Liver (tissue), 8 donors: ENCODE measurements at regions not wholly inside any gene's neighbourhood (a gene's known extent, or its start where the extent isn't known, plus 50 kb on each side); places are given as distances from the start of the nearest gene placed in this dataset.

Source experiments
- DNase-seq: peaks from one replicate; pipeline ENCODE4 v3.0.0-alpha.2; 2017; ENCODE audit warnings: low spot score
- H3K27ac ChIP-seq, 2 donors: one replicate each; pipeline ENCODE4 v1.7.0; 2013; ENCODE audit warnings: inconsistent platforms in 2 of 2, low read length in 2 of 2, control low read depth in 1 of 2, low read depth in 1 of 2, mild to moderate bottlenecking in 1 of 2
- H3K27me3 ChIP-seq, 4 donors: one replicate each; pipeline versions ENCODE4 v1.6.1 to v1.7.0; 2013; ENCODE audit warnings: low read length in 3 of 4, inconsistent platforms in 1 of 4, mild to moderate bottlenecking in 1 of 4, moderate library complexity in 1 of 4; ENCODE audit not compliant: control insufficient read depth in 4 of 4, insufficient read depth in 4 of 4
- H3K36me3 ChIP-seq, 4 donors: one replicate each; pipeline versions ENCODE4 v1.6.1 to v1.7.0; 2013; ENCODE audit warnings: low read length in 3 of 4, mild to moderate bottlenecking in 3 of 4, low read depth in 1 of 4, moderate library complexity in 1 of 4; ENCODE audit not compliant: control insufficient read depth in 4 of 4, insufficient read depth in 3 of 4
- H3K4me1 ChIP-seq, 4 donors: one replicate each; pipeline versions ENCODE4 v1.6.1 to v1.7.0; 2013; ENCODE audit warnings: low read length in 3 of 4, mild to moderate bottlenecking in 3 of 4, moderate library complexity in 1 of 4; ENCODE audit not compliant: control insufficient read depth in 4 of 4, insufficient read depth in 4 of 4
- H3K4me3 ChIP-seq, 3 donors: one replicate each; pipeline versions ENCODE4 v1.6.1 to v1.7.0; 2013; ENCODE audit warnings: low read length in 3 of 3, control low read depth in 1 of 3, low read depth in 1 of 3, mild to moderate bottlenecking in 1 of 3
- H3K9ac ChIP-seq, 2 donors: one replicate each; pipeline ENCODE4 v1.7.0; 2013; ENCODE audit warnings: low read length in 2 of 2, mild to moderate bottlenecking in 2 of 2, moderate library complexity in 2 of 2, control low read depth in 1 of 2, low read depth in 1 of 2
- H3K9me3 ChIP-seq, 4 donors: one replicate each; pipeline versions ENCODE4 v1.6.1 to v1.7.0; 2013; ENCODE audit warnings: low read length in 3 of 4; ENCODE audit not compliant: control insufficient read depth in 4 of 4
- EGR1 ChIP-seq, 2 donors: IDR thresholded peaks; 2 replicates each; pipeline ENCODE4 v1.6.1; 2016 to 2018; ENCODE audit warnings: antibody characterized with exemption in 2 of 2, low read depth in 2 of 2
- FOXA1 ChIP-seq: IDR thresholded peaks from 2 replicates; pipeline ENCODE4 v1.6.1; 2016; ENCODE audit warnings: antibody characterized with exemption
- FOXA2 ChIP-seq: IDR thresholded peaks from 2 replicates; pipeline ENCODE4 v1.6.1; 2016; ENCODE audit warnings: antibody characterized with exemption
- GABPA ChIP-seq, 2 donors: IDR thresholded peaks in 1 of 2; conservative IDR thresholded peaks in 1 of 2; 2 replicates each; pipeline ENCODE4 v1.6.1; 2016; ENCODE audit warnings: antibody characterized with exemption in 2 of 2, mild to moderate bottlenecking in 1 of 2, moderate library complexity in 1 of 2
- HNF4A ChIP-seq, 2 donors: conservative IDR thresholded peaks; 2 replicates each; pipeline ENCODE4 v1.6.1; 2016; ENCODE audit warnings: antibody characterized with exemption in 2 of 2, mild to moderate bottlenecking in 2 of 2
- HNF4G ChIP-seq: IDR thresholded peaks from 2 replicates; pipeline ENCODE4 v1.6.1; 2016; ENCODE audit warnings: antibody characterized with exemption
- JUND ChIP-seq, 2 donors: IDR thresholded peaks; 2 replicates each; pipeline ENCODE4 v1.6.1; 2016; ENCODE audit warnings: antibody characterized with exemption in 2 of 2
- NR2F2 ChIP-seq: IDR thresholded peaks from 2 replicates; pipeline ENCODE4 v1.6.1; 2016; ENCODE audit warnings: antibody characterized with exemption
- RAD21 ChIP-seq, 2 donors: IDR thresholded peaks; 2 replicates each; pipeline ENCODE4 v1.6.1; 2016; ENCODE audit warnings: antibody characterized with exemption in 2 of 2, mild to moderate bottlenecking in 2 of 2
- REST ChIP-seq: IDR thresholded peaks from 2 replicates; pipeline ENCODE4 v1.6.1; 2016; ENCODE audit warnings: antibody characterized with exemption, mild to moderate bottlenecking
- RXRA ChIP-seq, 2 donors: IDR thresholded peaks; 2 replicates each; pipeline ENCODE4 v1.6.1; 2017 to 2018; ENCODE audit warnings: antibody characterized with exemption in 2 of 2, mild to moderate bottlenecking in 1 of 2
- SP1 ChIP-seq: IDR thresholded peaks from 2 replicates; pipeline ENCODE4 v1.6.1; 2018; ENCODE audit warnings: antibody characterized with exemption, mild to moderate bottlenecking
- TAF1 ChIP-seq: conservative IDR thresholded peaks from 2 replicates; pipeline ENCODE4 v1.6.1; 2016; ENCODE audit warnings: antibody characterized with exemption, mild to moderate bottlenecking
- YY1 ChIP-seq: IDR thresholded peaks from 2 replicates; pipeline ENCODE4 v1.6.1; 2016; ENCODE audit warnings: antibody characterized with exemption, mild to moderate bottlenecking
- WGBS: extraction: QIAGEN DNeasy Blood & Tissue Kit; methylation state at CpG from one replicate; pipeline ENCODE4 v1.1.7; 2013; 5-methylcytosine and 5-hydroxymethylcytosine counted together
- TF ChIP-seq, protein P1 (sequence below): IDR thresholded peaks from 2 replicates; pipeline ENCODE4 v1.6.1; 2016; ENCODE audit warnings: antibody characterized with exemption
- TF ChIP-seq, protein P2 (sequence below): IDR thresholded peaks from 2 replicates; pipeline ENCODE4 v1.6.1; 2016; ENCODE audit warnings: antibody characterized with exemption
- TF ChIP-seq, protein P3 (sequence below): fragments of 150-350 bp; IDR thresholded peaks from 2 replicates; pipeline ENCODE4 v1.5.1; 2017; ENCODE audit warnings: improper control_type of control experiment, low read depth, low read length; ENCODE audit not compliant: missing input control
- donor health status: healthy.
- donor health status: healthy.
- donor health status: healthy.
- donor health status: healthy.
- donor health status: healthy.

DNA sequence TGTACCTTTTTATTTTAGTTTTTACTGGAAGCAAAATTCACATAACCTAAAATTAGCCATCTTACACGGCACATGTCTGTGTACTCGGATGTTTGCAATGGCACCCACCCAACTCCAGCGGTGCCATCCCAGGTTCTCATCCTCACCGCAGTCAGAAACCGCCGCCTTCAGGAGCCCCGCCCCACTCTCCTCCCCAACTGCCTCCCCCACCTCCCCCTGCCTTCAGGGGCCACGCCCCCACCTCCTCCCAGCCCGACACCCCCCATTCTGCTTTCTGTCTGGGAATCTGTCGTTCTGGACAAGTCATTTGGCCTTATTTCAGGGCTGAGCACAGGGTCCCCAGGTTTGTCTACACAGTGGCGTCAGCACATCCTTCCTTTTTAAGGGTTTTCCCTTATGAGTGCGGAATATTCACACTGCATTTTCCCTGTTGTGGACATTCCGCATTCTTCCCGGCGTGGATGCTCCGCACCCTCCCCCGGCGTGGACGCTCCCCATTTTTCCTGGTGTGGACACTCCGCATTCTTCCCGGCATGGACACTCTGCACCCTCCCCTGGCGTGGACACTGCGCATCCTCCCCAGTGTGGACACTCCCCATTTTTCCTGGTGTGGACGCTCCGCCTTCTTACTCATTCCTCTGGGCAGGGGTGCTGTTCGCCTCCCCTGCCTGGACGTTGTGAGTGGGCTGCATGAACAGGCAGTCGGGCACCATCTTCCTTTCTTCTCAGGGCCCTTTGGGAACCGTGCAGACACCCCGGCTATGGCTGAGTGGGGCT is 135.4 kb upstream of the NKX1-1 start:
- H3K4me3 ChIP-seq = no peak overlapping the region
- H3K27me3 ChIP-seq = no peaks in the 10 kb centered on the region
- H3K9me3 ChIP-seq = no peaks in the 10 kb centered on the region
- WGBS = 72% methylated on average over 30 of the region's 30 CpGs
- no peak overlapping the region for H3K27ac ChIP-seq
- H3K9ac ChIP-seq = no peak overlapping the region
- no peaks in the 10 kb centered on the region for H3K36me3 ChIP-seq
- no peaks in the 10 kb centered on the region for H3K4me1 ChIP-seq
- no peak for DNase-seq
- TF ChIP-seq, protein P1, sequence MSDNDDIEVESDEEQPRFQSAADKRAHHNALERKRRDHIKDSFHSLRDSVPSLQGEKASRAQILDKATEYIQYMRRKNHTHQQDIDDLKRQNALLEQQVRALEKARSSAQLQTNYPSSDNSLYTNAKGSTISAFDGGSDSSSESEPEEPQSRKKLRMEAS = no peak
- TF ChIP-seq HNF4A (conservative IDR thresholded peaks at IDR 0.05) = no peak
- no peak for TF ChIP-seq SP1
- no peak for TF ChIP-seq NR2F2
- TF ChIP-seq REST = no peak
- TF ChIP-seq HNF4G = no peak
- no peak for TF ChIP-seq FOXA2
- no peak for TF ChIP-seq YY1
- TF ChIP-seq RAD21 (IDR thresholded peaks at IDR 0.05) = no peak
- TF ChIP-seq FOXA1 = no peak
- no peak for TF ChIP-seq TAF1

- H3K36me3 ChIP-seq = no peaks in the 10 kb centered on the region
- no peak for TF ChIP-seq TAF1
- TF ChIP-seq FOXA1 = no peak
- TF ChIP-seq EGR1 (IDR thresholded peaks at IDR 0.05; ENCODE audit: low read depth in 2 of 2) = no peak
- no peak for TF ChIP-seq JUND (IDR thresholded peaks at IDR 0.05)
- no peak for TF ChIP-seq NR2F2
- no peak for TF ChIP-seq GABPA (IDR thresholded peaks at IDR 0.05 in 1 of 2, conservative IDR thresholded peaks at IDR 0.05 in 1 of 2)
- TF ChIP-seq HNF4A (conservative IDR thresholded peaks at IDR 0.05) = no peak
- TF ChIP-seq HNF4G = no peak
- TF ChIP-seq, protein P1 = no peak
- TF ChIP-seq RAD21 (IDR thresholded peaks at IDR 0.05) = no peak
- no peak for TF ChIP-seq SP1
- TF ChIP-seq FOXA2 = no peak
- TF ChIP-seq, protein P2, sequence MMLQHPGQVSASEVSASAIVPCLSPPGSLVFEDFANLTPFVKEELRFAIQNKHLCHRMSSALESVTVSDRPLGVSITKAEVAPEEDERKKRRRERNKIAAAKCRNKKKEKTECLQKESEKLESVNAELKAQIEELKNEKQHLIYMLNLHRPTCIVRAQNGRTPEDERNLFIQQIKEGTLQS = no peak
- TF ChIP-seq, protein P3, sequence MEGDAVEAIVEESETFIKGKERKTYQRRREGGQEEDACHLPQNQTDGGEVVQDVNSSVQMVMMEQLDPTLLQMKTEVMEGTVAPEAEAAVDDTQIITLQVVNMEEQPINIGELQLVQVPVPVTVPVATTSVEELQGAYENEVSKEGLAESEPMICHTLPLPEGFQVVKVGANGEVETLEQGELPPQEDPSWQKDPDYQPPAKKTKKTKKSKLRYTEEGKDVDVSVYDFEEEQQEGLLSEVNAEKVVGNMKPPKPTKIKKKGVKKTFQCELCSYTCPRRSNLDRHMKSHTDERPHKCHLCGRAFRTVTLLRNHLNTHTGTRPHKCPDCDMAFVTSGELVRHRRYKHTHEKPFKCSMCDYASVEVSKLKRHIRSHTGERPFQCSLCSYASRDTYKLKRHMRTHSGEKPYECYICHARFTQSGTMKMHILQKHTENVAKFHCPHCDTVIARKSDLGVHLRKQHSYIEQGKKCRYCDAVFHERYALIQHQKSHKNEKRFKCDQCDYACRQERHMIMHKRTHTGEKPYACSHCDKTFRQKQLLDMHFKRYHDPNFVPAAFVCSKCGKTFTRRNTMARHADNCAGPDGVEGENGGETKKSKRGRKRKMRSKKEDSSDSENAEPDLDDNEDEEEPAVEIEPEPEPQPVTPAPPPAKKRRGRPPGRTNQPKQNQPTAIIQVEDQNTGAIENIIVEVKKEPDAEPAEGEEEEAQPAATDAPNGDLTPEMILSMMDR = no peak
- TF ChIP-seq REST = no peak
- no peak for TF ChIP-seq RXRA (IDR thresholded peaks at IDR 0.05)
- no peak for TF ChIP-seq YY1
- DNase-seq = no peak
- no peak overlapping the region for H3K27ac ChIP-seq
- no peak overlapping the region for H3K4me3 ChIP-seq
- no peaks in the 10 kb centered on the region for H3K27me3 ChIP-seq
- H3K9ac ChIP-seq = no peak overlapping the region
- WGBS = 83% methylated on average over 33 of the region's 33 CpGs
- no peaks in the 10 kb centered on the region for H3K9me3 ChIP-seq
- H3K4me1 ChIP-seq = no peaks in the 10 kb centered on the region
These were observed 134.5 kb upstream of the NKX1-1 start for GRCh38 chr4:1540601-1541375.
